ENCODE measurements at regions not wholly inside any gene's neighbourhood (a gene's known extent, or its start where the extent isn't known, plus 50 kb on each side); places are given as distances from the start of the nearest gene placed in this dataset.

- Histone ChIP-seq H3K27ac (ENCODE audit: extremely low read length, insufficient read depth, low read length) (no peak overlapping the region), H3K9ac (ENCODE audit: insufficient read depth, low read depth, low read length) (no peak overlapping the region), H3K36me3 (replicated peaks in 1 of 2; ENCODE audit: control insufficient read depth in 1 of 2, insufficient read depth in 2 of 2, low read length in 2 of 2) (no peaks in the 10 kb centered on the region), H3K27me3 (ENCODE audit: control insufficient read depth in 1 of 2, insufficient read depth in 2 of 2, low read length in 2 of 2) (no peaks in the 10 kb centered on the region), H2AFZ (ENCODE audit: low read length) (no peak overlapping the region), H3K79me2 (ENCODE audit: insufficient read depth, low read length) (no peaks in the 10 kb centered on the region), H3K4me2 (ENCODE audit: low read depth, low read length) (no peak overlapping the region; the same call in 1 of the 2 replicates), H4K20me1 (ENCODE audit: insufficient read depth, low read length) (no peaks in the 10 kb centered on the region), H3K9me3 (ENCODE audit: low read length) (no peaks in the 10 kb centered on the region), H3K4me3 (replicated peaks in 1 of 3; ENCODE audit: insufficient read depth in 1 of 3, low read depth in 2 of 3, low read length in 3 of 3) (no peak overlapping the region), H3K4me1 (ENCODE audit: insufficient read depth, low read length) (peaks cover 20% of the 10 kb centered on the region)
- FAIRE-seq, result no peak
- TF ChIP-seq MAF1 (CRISPR knock-in tag; IDR thresholded peaks at IDR 0.05; ENCODE audit: borderline replicate concordance) (no peak), RARA (CRISPR knock-in tag; IDR thresholded peaks at IDR 0.05) (0 out of 2 replicates have a peak, but pooled peaks have one; percentile 8), SIN3A (IDR thresholded peaks at IDR 0.05; ENCODE audit: borderline replicate concordance, low read depth, low read length) (no peak), ARID5B (CRISPR knock-in tag; IDR thresholded peaks at IDR 0.05) (peak; percentile 41; the same call in 1 of the 2 replicates), FOSL2 (CRISPR knock-in tag; IDR thresholded peaks at IDR 0.05) (0 out of 2 replicates have a peak, but pooled peaks have one; percentile 36), ZNF512B (CRISPR knock-in tag; IDR thresholded peaks at IDR 0.05; ENCODE audit: borderline replicate concordance) (no peak), SOX13 (IDR thresholded peaks at IDR 0.05) (no peak), SOX13 (CRISPR knock-in tag; conservative IDR thresholded peaks at IDR 0.05 in 1 of 2, IDR thresholded peaks at IDR 0.05 in 1 of 2) (peak in 1 of 2 experiments; percentile 67; a peak in 2 of 4 replicates), SOX5 (CRISPR knock-in tag; IDR thresholded peaks at IDR 0.05; ENCODE audit: borderline replicate concordance) (peak; percentile 64), NFIC (IDR thresholded peaks at IDR 0.05; ENCODE audit: low read length) (peak; percentile 24; the same call in 1 of the 2 replicates), HMG20A (CRISPR knock-in tag; IDR thresholded peaks at IDR 0.05; ENCODE audit: borderline replicate concordance) (peak; percentile 39; the same call in 1 of the 2 replicates), BHLHE40 (IDR thresholded peaks at IDR 0.05; ENCODE audit: low read length) (0 out of 2 replicates have a peak, but pooled peaks have one; percentile 14)
- WGBS (ENCODE audit: low lambda C conversion rate), result 5% methylated on average over 2 of the region's 2 CpGs
- no TSS peak for BruUV-seq (replicated peaks)
- ChIA-PET CTCF (ENCODE audit: low intra/inter-chr PET ratio, low total read pairs) (no interaction called here), POLR2A (no interaction called here)
- peak; percentile 55 for DNase-seq (ENCODE audit: low spot score)
- intact Hi-C loops (cut with micrococcal nuclease; ENCODE audit: unreplicated experiment), result loop anchor here (5.0 kb wide), 1 partner anchor 111 kb away; the partner anchor contains the start of gene CCN2
- peak; percentile 71 for ATAC-seq
- in situ Hi-C loops (cut with HindIII; ENCODE audit: extremely low pct_ligation_motif_present, low pct_unique_long_range_greater_than_20kb), result no loop called here
Measured at GRCh38 chr6:132063738-132064137, 112.6 kb upstream of the CCN2 start.

All from HepG2 (cell line).